ENCODE measurements at regions not wholly inside any gene's neighbourhood (a gene's known extent, or its start where the extent isn't known, plus 50 kb on each side); places are given as distances from the start of the nearest gene placed in this dataset.
"Not testable (repeated sequence)": the region's sequence is repeated elsewhere in the genome, so short reads cannot be mapped to it uniquely, and the experiment has no call there.

DNA sequence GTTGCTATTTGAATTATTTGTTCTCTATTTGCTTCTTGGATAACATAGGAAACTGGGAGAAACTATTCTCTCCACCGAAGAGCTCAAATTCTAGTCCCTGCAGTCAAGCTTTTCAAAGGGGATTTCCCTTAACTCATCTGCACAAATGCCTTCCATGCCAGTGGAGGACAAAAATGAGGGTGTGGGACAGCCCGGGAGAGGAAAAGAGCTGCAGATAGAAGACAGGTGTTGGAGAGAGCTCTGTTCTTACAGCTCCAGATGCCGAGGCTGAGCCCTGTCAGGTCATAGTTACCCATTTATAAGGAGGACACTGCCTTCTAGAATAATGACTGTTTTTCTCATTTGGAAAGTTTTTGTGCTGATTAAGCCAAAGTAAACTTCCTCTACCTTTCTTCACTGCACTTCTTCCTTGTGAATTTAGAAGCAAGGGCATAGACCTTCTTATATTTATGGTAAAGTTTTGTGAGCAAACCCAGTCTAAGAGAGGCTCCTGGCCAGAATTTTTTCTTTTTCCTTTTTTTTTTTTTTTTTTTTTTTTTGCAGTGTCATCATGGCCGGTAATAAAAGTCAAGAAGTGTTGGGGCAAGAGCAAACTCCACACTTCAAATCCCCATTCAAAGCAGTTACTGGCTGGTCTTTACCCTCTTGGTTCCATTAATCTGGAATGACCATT is 177.2 kb downstream of the ABCC12 start:
- H3K27me3 ChIP-seq (ENCODE audit: control insufficient read depth in 5 of 5, insufficient read depth in 4 of 5, low read length in 5 of 5), result peaks cover 0 to 5% (median 3%) of the 10 kb centered on the region in 5 donors

DNA sequence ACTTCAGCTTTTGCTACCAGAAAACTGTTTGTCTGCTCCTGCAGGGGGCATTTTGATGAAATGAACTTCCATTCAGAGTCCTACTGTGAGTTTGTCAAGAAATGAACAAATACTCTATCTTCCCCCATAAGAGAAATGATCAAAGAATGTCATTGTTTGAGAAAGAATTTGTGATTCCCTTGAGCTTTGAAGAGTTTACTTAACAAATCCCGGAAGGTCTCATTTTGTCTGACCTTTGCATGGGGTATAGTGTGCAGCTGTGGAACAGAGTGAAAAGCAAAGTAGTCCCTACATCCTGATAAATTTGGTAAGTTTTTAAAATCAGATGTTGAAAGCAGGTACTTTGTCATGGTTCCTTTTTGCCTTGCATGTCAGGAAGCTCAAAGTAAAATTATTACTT is 178.0 kb downstream of the ABCC12 start:
- Histone ChIP-seq H3K4me3 (ENCODE audit: low read depth in 1 of 5, low read length in 5 of 5) (no peak overlapping the region), H3K9me3 (ENCODE audit: control insufficient read depth in 5 of 5, low read length in 5 of 5) (no peaks in the 10 kb centered on the region), H3K9ac (ENCODE audit: low read length in 5 of 5) (no peak overlapping the region), H3K36me3 (ENCODE audit: control insufficient read depth in 5 of 5, insufficient read depth in 5 of 5, low read length in 5 of 5) (no peaks in the 10 kb centered on the region), H3K4me1 (ENCODE audit: control insufficient read depth in 5 of 5, insufficient read depth in 5 of 5, low read length in 5 of 5) (peaks cover 0 to 3% (median 0%) of the 10 kb centered on the region in 5 donors), H3K27ac (ENCODE audit: low read depth, low read length) (no peak overlapping the region), H3K27me3 (ENCODE audit: control insufficient read depth in 5 of 5, insufficient read depth in 4 of 5, low read length in 5 of 5) (peaks cover 0 to 5% (median 3%) of the 10 kb centered on the region in 5 donors)

More for the DNA sequence above, 177.2 kb downstream of the ABCC12 start:
- no peak overlapping the region for H3K9ac ChIP-seq (ENCODE audit: low read length in 5 of 5)
- H3K4me1 ChIP-seq (ENCODE audit: control insufficient read depth in 5 of 5, insufficient read depth in 5 of 5, low read length in 5 of 5), result peaks cover 0 to 3% (median 0%) of the 10 kb centered on the region in 5 donors
- no peaks in the 10 kb centered on the region for H3K36me3 ChIP-seq (ENCODE audit: control insufficient read depth in 5 of 5, insufficient read depth in 5 of 5, low read length in 5 of 5)
- H3K4me3 ChIP-seq (ENCODE audit: low read depth in 1 of 5, low read length in 5 of 5), result no peak overlapping the region
- H3K27ac ChIP-seq (ENCODE audit: low read depth, low read length), result no peak overlapping the region
- H3K9me3 ChIP-seq (ENCODE audit: control insufficient read depth in 5 of 5, low read length in 5 of 5), result no peaks in the 10 kb centered on the region

- H3K4me3 ChIP-seq (ENCODE audit: low read depth in 1 of 5, low read length in 5 of 5), result no peak overlapping the region
- no peak overlapping the region for H3K27ac ChIP-seq (ENCODE audit: low read depth, low read length)
- H3K36me3 ChIP-seq (ENCODE audit: control insufficient read depth in 5 of 5, insufficient read depth in 5 of 5, low read length in 5 of 5), result no peaks in the 10 kb centered on the region
- no peak overlapping the region for H3K9ac ChIP-seq (ENCODE audit: low read length in 5 of 5)
- no peaks in the 10 kb centered on the region for H3K9me3 ChIP-seq (ENCODE audit: control insufficient read depth in 5 of 5, low read length in 5 of 5)
- H3K4me1 ChIP-seq (ENCODE audit: control insufficient read depth in 5 of 5, insufficient read depth in 5 of 5, low read length in 5 of 5), result peaks cover 0 to 3% (median 0%) of the 10 kb centered on the region in 5 donors
- H3K27me3 ChIP-seq (ENCODE audit: control insufficient read depth in 5 of 5, insufficient read depth in 4 of 5, low read length in 5 of 5), result peaks cover 0 to 5% (median 3%) of the 10 kb centered on the region in 5 donors
These were observed 179.1 kb downstream of the ABCC12 start for GRCh38 chr16:47976636-47977210.

GRCh38 chr16:47974971-47975370 is 180.8 kb downstream of the ABCC12 start:
- not testable (repeated sequence) for H3K4me3 ChIP-seq (ENCODE audit: low read depth in 1 of 5, low read length in 5 of 5); H3K36me3 ChIP-seq (ENCODE audit: control insufficient read depth in 5 of 5, insufficient read depth in 5 of 5, low read length in 5 of 5); H3K9me3 ChIP-seq (ENCODE audit: control insufficient read depth in 5 of 5, low read length in 5 of 5); H3K9ac ChIP-seq (ENCODE audit: low read length in 5 of 5); H3K27me3 ChIP-seq (ENCODE audit: control insufficient read depth in 5 of 5, insufficient read depth in 4 of 5, low read length in 5 of 5); H3K4me1 ChIP-seq (ENCODE audit: control insufficient read depth in 5 of 5, insufficient read depth in 5 of 5, low read length in 5 of 5); H3K27ac ChIP-seq (ENCODE audit: low read depth, low read length)

DNA sequence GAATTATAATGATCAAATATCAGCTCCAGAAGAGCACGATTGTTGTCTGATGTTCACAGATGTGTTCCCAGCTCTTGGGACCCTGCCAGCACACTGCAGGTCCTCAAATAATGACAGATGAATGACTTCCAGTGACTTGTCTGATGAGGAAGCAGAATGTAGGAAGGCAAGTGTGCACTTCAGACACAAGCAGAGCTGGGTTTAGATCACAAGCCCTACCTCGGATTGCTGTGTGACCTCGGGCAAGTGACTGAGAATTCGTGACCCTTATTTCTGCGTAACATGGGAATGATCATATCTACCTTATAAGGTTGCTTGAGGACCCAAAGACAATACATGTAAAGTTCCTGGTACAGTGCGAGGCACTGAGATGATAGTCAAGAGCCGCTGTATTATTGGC is 182.2 kb downstream of the ABCC12 start:
- Histone ChIP-seq H3K27me3 (ENCODE audit: control insufficient read depth in 5 of 5, insufficient read depth in 4 of 5, low read length in 5 of 5) (peaks cover 0 to 5% (median 3%) of the 10 kb centered on the region in 5 donors), H3K9ac (ENCODE audit: low read length in 5 of 5) (no peak overlapping the region), H3K4me1 (ENCODE audit: control insufficient read depth in 5 of 5, insufficient read depth in 5 of 5, low read length in 5 of 5) (peaks cover 0 to 3% (median 0%) of the 10 kb centered on the region in 5 donors), H3K4me3 (ENCODE audit: low read depth in 1 of 5, low read length in 5 of 5) (no peak overlapping the region), H3K36me3 (ENCODE audit: control insufficient read depth in 5 of 5, insufficient read depth in 5 of 5, low read length in 5 of 5) (no peaks in the 10 kb centered on the region), H3K27ac (ENCODE audit: low read depth, low read length) (no peak overlapping the region), H3K9me3 (ENCODE audit: control insufficient read depth in 5 of 5, low read length in 5 of 5) (no peaks in the 10 kb centered on the region)

DNA sequence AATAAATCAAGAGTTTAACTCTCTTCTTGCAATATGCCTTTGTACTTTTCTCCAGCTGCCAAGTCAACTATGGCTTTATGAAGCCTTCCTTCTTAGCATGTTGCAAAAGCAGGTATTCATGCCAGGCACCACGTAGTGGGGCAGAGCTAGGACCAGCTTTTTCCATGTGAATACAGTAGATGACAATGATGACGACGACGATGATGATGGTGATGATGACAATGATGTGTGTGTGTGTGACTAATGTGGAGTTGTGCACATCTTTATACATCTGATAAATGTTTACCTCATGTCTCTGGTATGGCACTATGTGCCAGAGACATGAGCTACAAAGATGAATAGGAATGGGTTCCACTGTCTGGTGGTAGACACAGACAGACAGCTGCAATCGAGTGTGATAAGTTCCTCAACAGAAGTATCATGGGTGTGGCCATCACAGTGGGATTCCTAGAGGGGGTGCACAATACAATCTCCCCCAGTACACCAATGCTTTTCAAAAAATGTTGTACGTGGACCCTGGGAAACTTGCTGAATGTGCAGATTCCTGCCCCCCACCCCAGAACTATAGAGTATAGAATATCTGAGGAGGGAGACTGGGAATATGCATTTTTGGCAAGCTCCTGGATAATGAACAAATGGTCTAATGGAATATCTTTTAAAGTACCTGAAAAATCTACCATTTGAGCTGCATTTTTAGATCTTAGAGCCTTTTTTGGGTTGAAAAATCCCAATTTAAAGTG is 183.4 kb downstream of the ABCC12 start:
- no peak overlapping the region for H3K9ac ChIP-seq (ENCODE audit: low read length in 5 of 5)
- H3K27ac ChIP-seq (ENCODE audit: low read depth, low read length), result no peak overlapping the region
- H3K4me1 ChIP-seq (ENCODE audit: control insufficient read depth in 5 of 5, insufficient read depth in 5 of 5, low read length in 5 of 5), result no peaks in the 10 kb centered on the region
- H3K36me3 ChIP-seq (ENCODE audit: control insufficient read depth in 5 of 5, insufficient read depth in 5 of 5, low read length in 5 of 5), result no peaks in the 10 kb centered on the region
- no peaks in the 10 kb centered on the region for H3K9me3 ChIP-seq (ENCODE audit: control insufficient read depth in 5 of 5, low read length in 5 of 5)
- H3K4me3 ChIP-seq (ENCODE audit: low read depth in 1 of 5, low read length in 5 of 5), result no peak overlapping the region
- H3K27me3 ChIP-seq (ENCODE audit: control insufficient read depth in 5 of 5, insufficient read depth in 4 of 5, low read length in 5 of 5), result peaks cover 0 to 5% (median 3%) of the 10 kb centered on the region in 5 donors

GRCh38 chr16:47971225-47971624 is 184.6 kb downstream of the ABCC12 start:
- Histone ChIP-seq H3K27me3 (ENCODE audit: control insufficient read depth in 5 of 5, insufficient read depth in 4 of 5, low read length in 5 of 5) (peaks cover 0 to 2% (median 0%) of the 10 kb centered on the region in 5 donors), H3K9ac (ENCODE audit: low read length in 5 of 5) (no peak overlapping the region), H3K27ac (ENCODE audit: low read depth, low read length) (no peak overlapping the region), H3K4me3 (ENCODE audit: low read depth in 1 of 5, low read length in 5 of 5) (no peak overlapping the region), H3K36me3 (ENCODE audit: control insufficient read depth in 5 of 5, insufficient read depth in 5 of 5, low read length in 5 of 5) (no peaks in the 10 kb centered on the region), H3K9me3 (ENCODE audit: control insufficient read depth in 5 of 5, low read length in 5 of 5) (no peaks in the 10 kb centered on the region), H3K4me1 (ENCODE audit: control insufficient read depth in 5 of 5, insufficient read depth in 5 of 5, low read length in 5 of 5) (no peaks in the 10 kb centered on the region)

- Histone ChIP-seq H3K9me3 (ENCODE audit: control insufficient read depth in 5 of 5, low read length in 5 of 5) (no peaks in the 10 kb centered on the region), H3K9ac (ENCODE audit: low read length in 5 of 5) (no peak overlapping the region), H3K36me3 (ENCODE audit: control insufficient read depth in 5 of 5, insufficient read depth in 5 of 5, low read length in 5 of 5) (no peaks in the 10 kb centered on the region), H3K4me3 (ENCODE audit: low read depth in 1 of 5, low read length in 5 of 5) (no peak overlapping the region), H3K27ac (ENCODE audit: low read depth, low read length) (no peak overlapping the region), H3K27me3 (ENCODE audit: control insufficient read depth in 5 of 5, insufficient read depth in 4 of 5, low read length in 5 of 5) (peaks cover 0 to 2% (median 0%) of the 10 kb centered on the region in 5 donors), H3K4me1 (ENCODE audit: control insufficient read depth in 5 of 5, insufficient read depth in 5 of 5, low read length in 5 of 5) (no peaks in the 10 kb centered on the region)
These were observed 185.4 kb downstream of the ABCC12 start for GRCh38 chr16:47970291-47970931.

- Histone ChIP-seq H3K27ac (ENCODE audit: low read depth, low read length) (no peak overlapping the region), H3K4me3 (ENCODE audit: low read depth in 1 of 5, low read length in 5 of 5) (no peak overlapping the region), H3K9ac (ENCODE audit: low read length in 5 of 5) (no peak overlapping the region), H3K9me3 (ENCODE audit: control insufficient read depth in 5 of 5, low read length in 5 of 5) (no peaks in the 10 kb centered on the region), H3K27me3 (ENCODE audit: control insufficient read depth in 5 of 5, insufficient read depth in 4 of 5, low read length in 5 of 5) (no peaks in the 10 kb centered on the region), H3K36me3 (ENCODE audit: control insufficient read depth in 5 of 5, insufficient read depth in 5 of 5, low read length in 5 of 5) (no peaks in the 10 kb centered on the region), H3K4me1 (ENCODE audit: control insufficient read depth in 5 of 5, insufficient read depth in 5 of 5, low read length in 5 of 5) (no peaks in the 10 kb centered on the region)
These were observed 188.4 kb downstream of the ABCC12 start for GRCh38 chr16:47967374-47967773.

GRCh38 chr16:47966325-47966724 is 189.5 kb downstream of the ABCC12 start:
- H3K9ac ChIP-seq (ENCODE audit: low read length in 5 of 5), result no peak overlapping the region
- no peak overlapping the region for H3K27ac ChIP-seq (ENCODE audit: low read depth, low read length)
- H3K9me3 ChIP-seq (ENCODE audit: control insufficient read depth in 5 of 5, low read length in 5 of 5), result no peaks in the 10 kb centered on the region
- H3K36me3 ChIP-seq (ENCODE audit: control insufficient read depth in 5 of 5, insufficient read depth in 5 of 5, low read length in 5 of 5), result no peaks in the 10 kb centered on the region
- H3K27me3 ChIP-seq (ENCODE audit: control insufficient read depth in 5 of 5, insufficient read depth in 4 of 5, low read length in 5 of 5), result no peaks in the 10 kb centered on the region
- H3K4me3 ChIP-seq (ENCODE audit: low read depth in 1 of 5, low read length in 5 of 5), result no peak overlapping the region
- H3K4me1 ChIP-seq (ENCODE audit: control insufficient read depth in 5 of 5, insufficient read depth in 5 of 5, low read length in 5 of 5), result no peaks in the 10 kb centered on the region

Measured in subcutaneous abdominal adipose tissue (tissue), 5 donors.